ENCODE measurements at regions not wholly inside any gene's neighbourhood (a gene's known extent, or its start where the extent isn't known, plus 50 kb on each side); places are given as distances from the start of the nearest gene placed in this dataset.

GRCh38 chr13:65057986-65058385 is 2172.2 kb downstream of the PCDH9 start:
- Histone ChIP-seq H3K9me3 (ENCODE audit: control insufficient read depth, low read length) (no peaks in the 10 kb centered on the region), H3K4me1 (no peaks in the 10 kb centered on the region)

GRCh38 chr13:65054277-65054676 is 2175.9 kb downstream of the PCDH9 start:
- H3K4me2 ChIP-seq (ENCODE audit: low read length), result no peak overlapping the region
- no peak overlapping the region for H2AFZ ChIP-seq
- no peaks in the 10 kb centered on the region for H3K4me1 ChIP-seq
- H3K9ac ChIP-seq, result no peak overlapping the region
- H3K27ac ChIP-seq, result no peak overlapping the region
- H3K9me3 ChIP-seq (ENCODE audit: control insufficient read depth, low read length), result no peaks in the 10 kb centered on the region
- H3K4me3 ChIP-seq (ENCODE audit: low read depth, low read length), result no peak overlapping the region
- no peaks in the 10 kb centered on the region for H3K79me2 ChIP-seq
- no peaks in the 10 kb centered on the region for H3K36me3 ChIP-seq (ENCODE audit: control insufficient read depth, insufficient read depth, low read length)
- no peak for TF ChIP-seq CTCF (IDR thresholded peaks at IDR 0.05)
- no peaks in the 10 kb centered on the region for H3K27me3 ChIP-seq (ENCODE audit: control insufficient read depth, insufficient read depth, low read length)

More at GRCh38 chr13:65057986-65058385, 2172.2 kb downstream of the PCDH9 start:
- H3K36me3 ChIP-seq (ENCODE audit: control insufficient read depth, insufficient read depth, low read length), result no peaks in the 10 kb centered on the region
- H2AFZ ChIP-seq, result no peak overlapping the region
- no peaks in the 10 kb centered on the region for H3K79me2 ChIP-seq
- TF ChIP-seq CTCF (IDR thresholded peaks at IDR 0.05), result no peak
- H3K27me3 ChIP-seq (ENCODE audit: control insufficient read depth, insufficient read depth, low read length), result no peaks in the 10 kb centered on the region
- no peak overlapping the region for H3K27ac ChIP-seq
- H3K4me2 ChIP-seq (ENCODE audit: low read length), result no peak overlapping the region
- H3K4me3 ChIP-seq (ENCODE audit: low read depth, low read length), result no peak overlapping the region
- H3K9ac ChIP-seq, result no peak overlapping the region

- no peak overlapping the region for H3K27ac ChIP-seq
- H2AFZ ChIP-seq, result no peak overlapping the region
- no peaks in the 10 kb centered on the region for H3K36me3 ChIP-seq (ENCODE audit: control insufficient read depth, insufficient read depth, low read length)
- no peaks in the 10 kb centered on the region for H3K9me3 ChIP-seq (ENCODE audit: control insufficient read depth, low read length)
- H3K4me2 ChIP-seq (ENCODE audit: low read length), result no peak overlapping the region
- no peak for TF ChIP-seq CTCF (IDR thresholded peaks at IDR 0.05)
- H3K4me3 ChIP-seq (ENCODE audit: low read depth, low read length), result no peak overlapping the region
- H3K27me3 ChIP-seq (ENCODE audit: control insufficient read depth, insufficient read depth, low read length), result no peaks in the 10 kb centered on the region
- H3K9ac ChIP-seq, result no peak overlapping the region
- no peaks in the 10 kb centered on the region for H3K79me2 ChIP-seq
- no peaks in the 10 kb centered on the region for H3K4me1 ChIP-seq
Observed at GRCh38 chr13:65036999-65037398, 2193.1 kb downstream of the PCDH9 start.

- Histone ChIP-seq H3K9ac (no peak overlapping the region), H3K4me3 (ENCODE audit: low read depth, low read length) (no peak overlapping the region), H3K27ac (no peak overlapping the region), H2AFZ (no peak overlapping the region), H3K4me2 (ENCODE audit: low read length) (no peak overlapping the region), H3K79me2 (no peaks in the 10 kb centered on the region), H3K9me3 (ENCODE audit: control insufficient read depth, low read length) (no peaks in the 10 kb centered on the region), H3K36me3 (ENCODE audit: control insufficient read depth, insufficient read depth, low read length) (no peaks in the 10 kb centered on the region), H3K27me3 (ENCODE audit: control insufficient read depth, insufficient read depth, low read length) (no peaks in the 10 kb centered on the region), H3K4me1 (no peaks in the 10 kb centered on the region)
- TF ChIP-seq CTCF (IDR thresholded peaks at IDR 0.05), result no peak
Observed at GRCh38 chr13:65035302-65035701, 2194.8 kb downstream of the PCDH9 start.

- Histone ChIP-seq H3K27me3 (ENCODE audit: control insufficient read depth, insufficient read depth, low read length) (no peaks in the 10 kb centered on the region), H3K4me3 (ENCODE audit: low read depth, low read length) (no peak overlapping the region), H3K9ac (no peak overlapping the region), H3K79me2 (no peaks in the 10 kb centered on the region), H2AFZ (no peak overlapping the region), H3K9me3 (ENCODE audit: control insufficient read depth, low read length) (no peaks in the 10 kb centered on the region), H3K27ac (no peak overlapping the region), H3K4me1 (no peaks in the 10 kb centered on the region), H3K36me3 (ENCODE audit: control insufficient read depth, insufficient read depth, low read length) (no peaks in the 10 kb centered on the region), H3K4me2 (ENCODE audit: low read length) (no peak overlapping the region)
- TF ChIP-seq CTCF (IDR thresholded peaks at IDR 0.05), result no peak
Observed at GRCh38 chr13:65034266-65034665, 2195.9 kb downstream of the PCDH9 start.

All from parathyroid adenoma (tissue), 2 donors.